ENCODE measurements at regions not wholly inside any gene's neighbourhood (a gene's known extent, or its start where the extent isn't known, plus 50 kb on each side); places are given as distances from the start of the nearest gene placed in this dataset.

DNA sequence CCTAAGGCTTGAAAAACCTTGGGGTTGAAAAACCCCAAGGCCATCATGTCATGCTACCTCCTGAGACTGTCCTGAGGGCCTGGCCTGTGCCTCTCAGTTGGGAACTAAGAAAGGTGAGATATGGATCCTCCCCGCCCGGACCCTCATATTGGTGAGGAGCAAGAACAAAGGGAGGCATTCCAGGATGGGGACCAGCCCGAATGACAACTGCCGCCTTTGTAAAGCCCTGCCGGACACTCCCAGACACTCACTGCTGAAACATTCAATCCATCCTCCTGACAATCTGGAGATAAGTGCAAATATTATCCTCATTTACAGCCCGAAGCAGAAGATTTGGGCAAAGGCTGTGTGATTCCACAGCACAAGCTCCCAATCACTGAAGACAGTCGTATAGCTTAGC lies 298.3 kb downstream of the NSG2 start:
- H3K27me3 Mint-ChIP-seq (ENCODE audit: low read depth), result peaks cover 4% of the 10 kb centered on the region
- no peak overlapping the region for H3K4me3 Mint-ChIP-seq
- TF ChIP-seq, protein P1, sequence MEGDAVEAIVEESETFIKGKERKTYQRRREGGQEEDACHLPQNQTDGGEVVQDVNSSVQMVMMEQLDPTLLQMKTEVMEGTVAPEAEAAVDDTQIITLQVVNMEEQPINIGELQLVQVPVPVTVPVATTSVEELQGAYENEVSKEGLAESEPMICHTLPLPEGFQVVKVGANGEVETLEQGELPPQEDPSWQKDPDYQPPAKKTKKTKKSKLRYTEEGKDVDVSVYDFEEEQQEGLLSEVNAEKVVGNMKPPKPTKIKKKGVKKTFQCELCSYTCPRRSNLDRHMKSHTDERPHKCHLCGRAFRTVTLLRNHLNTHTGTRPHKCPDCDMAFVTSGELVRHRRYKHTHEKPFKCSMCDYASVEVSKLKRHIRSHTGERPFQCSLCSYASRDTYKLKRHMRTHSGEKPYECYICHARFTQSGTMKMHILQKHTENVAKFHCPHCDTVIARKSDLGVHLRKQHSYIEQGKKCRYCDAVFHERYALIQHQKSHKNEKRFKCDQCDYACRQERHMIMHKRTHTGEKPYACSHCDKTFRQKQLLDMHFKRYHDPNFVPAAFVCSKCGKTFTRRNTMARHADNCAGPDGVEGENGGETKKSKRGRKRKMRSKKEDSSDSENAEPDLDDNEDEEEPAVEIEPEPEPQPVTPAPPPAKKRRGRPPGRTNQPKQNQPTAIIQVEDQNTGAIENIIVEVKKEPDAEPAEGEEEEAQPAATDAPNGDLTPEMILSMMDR (IDR thresholded peaks at IDR 0.05; ENCODE audit: unreplicated experiment in 3 of 3), result no peak
- H3K27ac Mint-ChIP-seq, result no peak overlapping the region
- H3K9me3 Mint-ChIP-seq, result peaks cover 2% of the 10 kb centered on the region
- H3K4me1 Mint-ChIP-seq, result no peaks in the 10 kb centered on the region
- H3K36me3 Mint-ChIP-seq (ENCODE audit: low read depth), result no peaks in the 10 kb centered on the region

DNA sequence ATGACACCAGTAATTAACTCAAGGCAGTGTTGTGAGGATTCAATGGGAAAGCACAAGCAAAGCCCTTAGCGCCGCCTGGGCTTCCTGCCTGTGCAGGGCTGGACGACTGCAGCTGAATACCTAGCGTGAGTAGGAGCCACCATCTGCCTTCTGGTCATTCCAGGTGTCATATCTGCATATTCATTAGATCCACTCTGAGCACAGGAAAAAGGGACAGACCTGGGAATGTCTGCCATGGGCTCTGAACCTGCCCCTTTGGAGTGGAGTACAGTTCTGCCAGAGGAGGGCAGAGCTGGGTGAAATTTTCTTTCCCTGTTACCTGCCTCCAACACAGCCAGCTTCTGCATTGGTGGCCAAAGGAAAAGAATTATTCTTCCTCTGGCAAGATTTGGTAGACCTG lies 298.8 kb downstream of the NSG2 start:
- Mint-ChIP-seq H3K4me1 (no peaks in the 10 kb centered on the region), H3K27ac (no peak overlapping the region), H3K36me3 (ENCODE audit: low read depth) (no peaks in the 10 kb centered on the region), H3K9me3 (peaks cover 2% of the 10 kb centered on the region), H3K4me3 (no peak overlapping the region), H3K27me3 (ENCODE audit: low read depth) (peaks cover 9% of the 10 kb centered on the region)
- TF ChIP-seq, protein P1 (IDR thresholded peaks at IDR 0.05; ENCODE audit: unreplicated experiment in 3 of 3), result no peak

- Mint-ChIP-seq H3K4me1 (no peaks in the 10 kb centered on the region), H3K27ac (no peak overlapping the region), H3K9me3 (peaks cover 2% of the 10 kb centered on the region), H3K4me3 (no peak overlapping the region), H3K36me3 (ENCODE audit: low read depth) (no peaks in the 10 kb centered on the region), H3K27me3 (ENCODE audit: low read depth) (peaks cover 27% of the 10 kb centered on the region)
- TF ChIP-seq, protein P1 (IDR thresholded peaks at IDR 0.05; ENCODE audit: unreplicated experiment in 3 of 3), result no peak
These were observed 301.7 kb downstream of the NSG2 start for GRCh38 chr5:174347183-174347582.

DNA sequence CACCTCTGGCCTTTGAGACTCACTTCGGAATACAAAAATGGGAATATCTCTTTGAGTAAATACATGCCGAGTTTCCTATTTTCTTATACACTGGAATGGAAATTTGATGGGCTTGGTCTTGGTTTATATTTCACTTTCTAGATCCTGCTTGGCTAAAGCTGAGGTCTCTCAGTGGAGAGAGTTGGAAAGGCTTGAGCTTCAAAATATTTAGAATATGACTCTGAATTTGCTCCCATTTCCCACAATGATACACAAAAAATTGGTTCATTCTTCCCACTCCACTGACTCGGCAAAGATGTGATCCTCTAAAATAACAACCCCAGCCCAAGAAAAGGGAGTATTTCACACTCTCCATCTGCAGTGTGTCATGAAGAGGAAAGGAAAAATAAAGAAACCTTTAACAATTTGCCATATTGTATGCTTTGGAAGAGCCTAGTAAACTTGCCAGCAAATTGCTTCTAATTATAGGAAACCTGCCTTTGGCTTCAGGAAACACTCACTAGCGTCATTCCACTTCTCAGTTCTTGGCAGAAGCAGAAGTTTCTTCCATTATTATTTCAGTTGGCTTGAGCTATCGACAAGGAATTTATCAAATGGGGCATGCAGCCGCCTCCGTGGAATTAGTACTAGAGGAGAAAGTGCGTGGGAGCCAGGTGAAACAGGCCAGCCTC lies 302.9 kb downstream of the NSG2 start:
- Mint-ChIP-seq H3K4me3 (no peak overlapping the region), H3K4me1 (no peaks in the 10 kb centered on the region), H3K36me3 (ENCODE audit: low read depth) (no peaks in the 10 kb centered on the region), H3K27ac (no peak overlapping the region), H3K27me3 (ENCODE audit: low read depth) (peaks cover 27% of the 10 kb centered on the region), H3K9me3 (peaks cover 2% of the 10 kb centered on the region)
- TF ChIP-seq, protein P1 (IDR thresholded peaks at IDR 0.05; ENCODE audit: unreplicated experiment in 3 of 3), result no peak

- H3K9me3 Mint-ChIP-seq, result no peaks in the 10 kb centered on the region
- H3K27me3 Mint-ChIP-seq (ENCODE audit: low read depth), result peaks cover 23% of the 10 kb centered on the region
- no peaks in the 10 kb centered on the region for H3K36me3 Mint-ChIP-seq (ENCODE audit: low read depth)
- H3K4me1 Mint-ChIP-seq, result no peaks in the 10 kb centered on the region
- TF ChIP-seq, protein P1 (IDR thresholded peaks at IDR 0.05; ENCODE audit: unreplicated experiment in 3 of 3), result no peak
- no peak overlapping the region for H3K4me3 Mint-ChIP-seq
- no peak overlapping the region for H3K27ac Mint-ChIP-seq
These were observed 307.2 kb downstream of the NSG2 start for GRCh38 chr5:174352681-174353080.

DNA sequence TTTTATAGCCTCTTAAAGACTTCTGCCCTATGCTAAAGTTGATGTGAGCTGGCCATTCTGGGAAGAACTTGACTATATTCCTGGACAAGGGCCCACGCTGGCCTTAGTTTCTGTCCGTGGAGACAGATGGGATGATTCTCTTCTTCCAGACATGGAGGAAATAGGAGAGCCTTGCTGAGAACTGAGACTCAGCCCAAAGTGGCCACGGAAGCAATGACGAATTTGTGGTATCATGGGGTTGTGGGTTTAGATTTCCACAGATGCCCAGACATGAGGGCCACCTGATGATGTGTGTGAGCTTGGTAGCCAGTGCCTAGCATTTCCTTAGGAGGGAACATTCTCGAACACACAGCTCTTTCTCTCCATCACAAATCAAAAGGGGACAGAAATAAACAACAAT lies 309.1 kb downstream of the NSG2 start:
- no peaks in the 10 kb centered on the region for H3K4me1 Mint-ChIP-seq
- H3K4me3 Mint-ChIP-seq, result no peak overlapping the region
- no peaks in the 10 kb centered on the region for H3K36me3 Mint-ChIP-seq (ENCODE audit: low read depth)
- H3K27ac Mint-ChIP-seq, result no peak overlapping the region
- H3K9me3 Mint-ChIP-seq, result no peaks in the 10 kb centered on the region
- H3K27me3 Mint-ChIP-seq (ENCODE audit: low read depth), result peaks cover 17% of the 10 kb centered on the region
- TF ChIP-seq, protein P1 (IDR thresholded peaks at IDR 0.05; ENCODE audit: unreplicated experiment in 3 of 3), result no peak

All from nephron (organoid).